ENCODE measurements at regions not wholly inside any gene's neighbourhood (a gene's known extent, or its start where the extent isn't known, plus 50 kb on each side); places are given as distances from the start of the nearest gene placed in this dataset.
"Not testable (repeated sequence)": the region's sequence is repeated elsewhere in the genome, so short reads cannot be mapped to it uniquely, and the experiment has no call there.

- DNase-seq (ENCODE audit: low read depth in 2 of 3, low spot score in 2 of 3): no peak
Observed at GRCh38 chr5:17364987-17365810, 132.8 kb upstream of the TAF11L2 start.

GRCh38 chr5:17365811-17366138, 132.3 kb upstream of the TAF11L2 start:
- DNase-seq (ENCODE audit: low read depth in 2 of 3, low spot score in 2 of 3): no peak

- DNase-seq (ENCODE audit: low read depth in 2 of 3, low spot score in 2 of 3): no peak
Observed at GRCh38 chr5:17367256-17367840, 130.7 kb upstream of the TAF11L2 start.

GRCh38 chr5:17370651-17371050, 127.4 kb upstream of the TAF11L2 start:
- DNase-seq (ENCODE audit: low read depth in 2 of 3, low spot score in 2 of 3): no peak

- DNase-seq (ENCODE audit: low read depth in 2 of 3, low spot score in 2 of 3): no peak
Observed at GRCh38 chr5:17373406-17373805, 124.6 kb upstream of the TAF11L2 start.

- DNase-seq (ENCODE audit: low read depth in 2 of 3, low spot score in 2 of 3): no peak
Observed at GRCh38 chr5:17373814-17374556, 124.0 kb upstream of the TAF11L2 start.

- DNase-seq (ENCODE audit: low read depth in 2 of 3, low spot score in 2 of 3): no peak
Observed at GRCh38 chr5:17374973-17375742, 122.9 kb upstream of the TAF11L2 start.

- not testable (repeated sequence) for DNase-seq (ENCODE audit: low read depth in 2 of 3, low spot score in 2 of 3)
Observed at GRCh38 chr5:17375886-17376285, 122.1 kb upstream of the TAF11L2 start.

GRCh38 chr5:17378346-17378997, 119.6 kb upstream of the TAF11L2 start:
- no peak for DNase-seq (ENCODE audit: low read depth in 2 of 3, low spot score in 2 of 3)

- DNase-seq (ENCODE audit: low read depth in 2 of 3, low spot score in 2 of 3): no peak
Observed at GRCh38 chr5:17379100-17379951, 118.7 kb upstream of the TAF11L2 start.

- DNase-seq (ENCODE audit: low read depth in 2 of 3, low spot score in 2 of 3): peak in 1 of 3 donors; percentile 32
Observed at GRCh38 chr5:17381932-17382331, 116.1 kb upstream of the TAF11L2 start.

- DNase-seq (ENCODE audit: low read depth in 2 of 3, low spot score in 2 of 3): no peak
Observed at GRCh38 chr5:17383526-17383925, 114.5 kb upstream of the TAF11L2 start.

- no peak for DNase-seq (ENCODE audit: low read depth in 2 of 3, low spot score in 2 of 3)
Observed at GRCh38 chr5:17384181-17384580, 113.8 kb upstream of the TAF11L2 start.

GRCh38 chr5:17388717-17389116, 109.3 kb upstream of the TAF11L2 start:
- DNase-seq (ENCODE audit: low read depth in 2 of 3, low spot score in 2 of 3): no peak

GRCh38 chr5:17394086-17394485, 103.9 kb upstream of the TAF11L2 start:
- DNase-seq (ENCODE audit: low read depth in 2 of 3, low spot score in 2 of 3): no peak

GRCh38 chr5:17395106-17395880, 102.7 kb upstream of the TAF11L2 start:
- DNase-seq (ENCODE audit: low read depth in 2 of 3, low spot score in 2 of 3): no peak

- DNase-seq (ENCODE audit: low read depth in 2 of 3, low spot score in 2 of 3): no peak
Observed at GRCh38 chr5:17396247-17396646, 101.8 kb upstream of the TAF11L2 start.

- peak in 2 of 3 donors; percentile 33 to 44 for DNase-seq (ENCODE audit: low read depth in 2 of 3, low spot score in 2 of 3)
Observed at GRCh38 chr5:17398431-17398830, 99.6 kb upstream of the TAF11L2 start.
